ENCODE measurements at regions not wholly inside any gene's neighbourhood (a gene's known extent, or its start where the extent isn't known, plus 50 kb on each side); places are given as distances from the start of the nearest gene placed in this dataset.
"Not testable (repeated sequence)": the region's sequence is repeated elsewhere in the genome, so short reads cannot be mapped to it uniquely, and the experiment has no call there.

GRCh38 chr4:177256950-177257349 is 52.7 kb upstream of the NEIL3 start:
- in situ Hi-C loops (cut with HindIII; ENCODE audit: low pct_unique_long_range_greater_than_20kb, low sequenced_read_pairs): no loop called here
- no peak for DNase-seq (ENCODE audit: low read depth in 1 of 2, low spot score in 1 of 2)
- TF ChIP-seq JUND (IDR thresholded peaks at IDR 0.05; ENCODE audit: low read depth): no peak

- DNase-seq (ENCODE audit: low read depth in 1 of 2, low spot score in 1 of 2); in situ Hi-C loops (cut with HindIII; ENCODE audit: low pct_unique_long_range_greater_than_20kb, low sequenced_read_pairs): not testable (repeated sequence)
Observed at GRCh38 chr4:177259466-177259865, 50.2 kb upstream of the NEIL3 start.
